H1 (cell line): ENCODE measurements at regions not wholly inside any gene's neighbourhood (a gene's known extent, or its start where the extent isn't known, plus 50 kb on each side); places are given as distances from the start of the nearest gene placed in this dataset.

Experiments used
- CTCF ChIA-PET: fragments of 300-600 bp; sonication (Branson Sonifier 250); formaldehyde crosslinking; loops from one replicate; lab custom pipeline; 2021; ENCODE audit not compliant: partially characterized antibody; lab: Charles Lee
- POLR2A ChIA-PET: fragments of 300-600 bp; sonication (Branson Sonifier 250); formaldehyde crosslinking; loops from one replicate; lab custom pipeline; 2021; ENCODE audit warnings: inconsistent platforms; ENCODE audit not compliant: partially characterized antibody; lab: Charles Lee
- DNase-seq, 2 experiments: peaks; one replicate each; pipeline versions ENCODE4 v3.0.0 to v3.0.0-alpha.2; 2010 to 2022; ENCODE audit warnings: low spot score in 2 of 2, low read depth in 1 of 2, mixed read lengths in 1 of 2
- FAIRE-seq: peaks from 2 replicates; lab custom pipeline; 2011; peaks lifted over from hg19 to GRCh38; lab: Jason Lieb, UNC
- H2AFZ ChIP-seq: 2 replicates; pipeline ENCODE4 v1.8.1; 2012; ENCODE audit warnings: low read length, inconsistent platforms
- H2AK5ac ChIP-seq: 2 replicates; pipeline ENCODE4 v1.6.1; 2013; ENCODE audit warnings: low read depth, low read length
- H2BK120ac ChIP-seq: replicated peaks from 2 replicates; pipeline ENCODE3; 2013; ENCODE audit warnings: low read depth, low read length, inconsistent platforms
- H2BK12ac ChIP-seq: 2 replicates; pipeline ENCODE4 v1.6.1; 2013; ENCODE audit warnings: low read depth, low read length
- H2BK15ac ChIP-seq: 2 replicates; pipeline ENCODE4 v1.6.1; 2013; ENCODE audit warnings: low read length
- H2BK20ac ChIP-seq: 2 replicates; pipeline ENCODE4 v1.6.1; 2013; ENCODE audit warnings: low read length
- H2BK5ac ChIP-seq: 2 replicates; pipeline ENCODE4 v1.6.1; 2013; ENCODE audit warnings: low read depth, low read length
- H3K14ac ChIP-seq: 2 replicates; pipeline ENCODE4 v1.6.1; 2013; ENCODE audit warnings: inconsistent platforms; ENCODE audit not compliant: insufficient read length
- H3K18ac ChIP-seq: 2 replicates; pipeline ENCODE4 v1.6.1; 2013; ENCODE audit warnings: low read length; ENCODE audit errors: extremely low read depth
- H3K23ac ChIP-seq: 2 replicates; pipeline ENCODE4 v1.6.1; 2013; ENCODE audit warnings: inconsistent platforms; ENCODE audit not compliant: insufficient read length
- H3K23me2 ChIP-seq: 2 replicates; pipeline ENCODE4 v1.6.1; 2013; ENCODE audit warnings: low read depth, low read length
- H3K27ac ChIP-seq: 2 replicates; pipeline ENCODE4 v1.6.1; 2011; ENCODE audit warnings: low read depth, low read length, inconsistent platforms
- H3K27me3 ChIP-seq, 4 experiments: replicated peaks in 1 of 4; 1 replicate in 1 of 4; 2 replicates in 3 of 4; pipeline versions ENCODE4 v1.6.1 to v1.8.1; 2011 to 2013; ENCODE audit warnings: low read length in 3 of 4, mild to moderate bottlenecking in 3 of 4, inconsistent platforms in 2 of 4, mixed read lengths in 2 of 4, moderate library complexity in 1 of 4; ENCODE audit not compliant: control insufficient read depth in 3 of 4, insufficient read depth in 3 of 4; ENCODE audit errors: extremely low read depth in 1 of 4
- H3K36me3 ChIP-seq, 4 experiments: 2 replicates each; pipeline versions ENCODE4 v1.6.1 to v1.8.1; 2011 to 2013; ENCODE audit warnings: mild to moderate bottlenecking in 4 of 4, low read length in 3 of 4, moderate library complexity in 2 of 4, control low read depth in 1 of 4, inconsistent platforms in 1 of 4; ENCODE audit not compliant: insufficient read depth in 4 of 4, control insufficient read depth in 2 of 4
- H3K4ac ChIP-seq: replicated peaks from 2 replicates; pipeline ENCODE3; 2013; ENCODE audit warnings: low read length, low read depth, mixed read lengths, inconsistent platforms; ENCODE audit not compliant: insufficient read length
- H3K4me1 ChIP-seq, 4 experiments: replicated peaks in 1 of 4; 1 replicate in 1 of 4; 2 replicates in 3 of 4; pipeline versions ENCODE4 v1.6.1 to v1.8.1; 2011 to 2013; ENCODE audit warnings: low read length in 3 of 4, inconsistent platforms in 2 of 4, mixed read lengths in 1 of 4; ENCODE audit not compliant: insufficient read depth in 4 of 4, control insufficient read depth in 3 of 4
- H3K4me2 ChIP-seq, 2 experiments: 2 replicates each; pipeline versions ENCODE4 v1.6.1 to v1.8.1; 2011 to 2013; ENCODE audit warnings: low read depth in 2 of 2, low read length in 2 of 2, control low read depth in 1 of 2, inconsistent platforms in 1 of 2, mild to moderate bottlenecking in 1 of 2; ENCODE audit not compliant: insufficient read depth in 1 of 2
- H3K4me3 ChIP-seq, 4 experiments: fragments of 200-600, 300-600 bp in 1 of 4; sonication (generic), shearing (Covaris generic), sonication (Bioruptor Twin) in 1 of 4; 2 replicates each; pipeline versions ENCODE4 v1.5.1 to v1.8.1; 2011 to 2016; ENCODE audit warnings: low read length in 4 of 4, low read depth in 3 of 4, control low read depth in 2 of 4, inconsistent platforms in 2 of 4, mild to moderate bottlenecking in 2 of 4, mixed read lengths in 1 of 4, moderate library complexity in 1 of 4; ENCODE audit not compliant: insufficient read depth in 2 of 4; ENCODE audit errors: extremely low read depth in 1 of 4
- H3K56ac ChIP-seq: replicated peaks from 2 replicates; pipeline ENCODE3; 2013; ENCODE audit warnings: low read depth, mild to moderate bottlenecking, mixed read lengths, low read length, inconsistent platforms; ENCODE audit not compliant: insufficient read length
- H3K79me1 ChIP-seq: 2 replicates; pipeline ENCODE4 v1.6.1; 2013; ENCODE audit warnings: low read depth, low read length, control low read depth
- H3K79me2 ChIP-seq, 2 experiments: 2 replicates each; pipeline versions ENCODE4 v1.6.1 to v1.8.1; 2012 to 2013; ENCODE audit warnings: low read length in 2 of 2, mild to moderate bottlenecking in 2 of 2, inconsistent platforms in 1 of 2; ENCODE audit not compliant: insufficient read depth in 2 of 2, control insufficient read depth in 1 of 2
- H3K9ac ChIP-seq, 4 experiments: replicated peaks in 1 of 4; 1 replicate in 1 of 4; 2 replicates in 3 of 4; pipeline versions ENCODE4 v1.6.1 to v1.8.1; 2011 to 2013; ENCODE audit warnings: low read depth in 3 of 4, low read length in 3 of 4, control low read depth in 2 of 4, mild to moderate bottlenecking in 2 of 4, moderate library complexity in 2 of 4, inconsistent platforms in 1 of 4; ENCODE audit errors: extremely low read depth in 1 of 4
- H3K9me3 ChIP-seq, 2 experiments: 2 replicates each; pipeline versions ENCODE4 v1.6.1 to v1.8.1; 2012 to 2013; ENCODE audit warnings: mild to moderate bottlenecking in 2 of 2, moderate library complexity in 2 of 2, control low read depth in 1 of 2, inconsistent platforms in 1 of 2, low read depth in 1 of 2, low read length in 1 of 2, mixed read lengths in 1 of 2; ENCODE audit not compliant: insufficient read depth in 2 of 2
- H4K20me1 ChIP-seq, 2 experiments: replicated peaks in 1 of 2; 2 replicates each; pipeline versions ENCODE3 to v1.8.1; 2011 to 2013; ENCODE audit warnings: inconsistent platforms in 2 of 2, low read length in 2 of 2, mild to moderate bottlenecking in 1 of 2; ENCODE audit not compliant: insufficient read depth in 2 of 2, control insufficient read depth in 1 of 2
- H4K5ac ChIP-seq: 2 replicates; pipeline ENCODE4 v1.6.1; 2013; ENCODE audit warnings: low read length, low read depth, mixed read lengths, inconsistent platforms; ENCODE audit not compliant: insufficient read length
- H4K8ac ChIP-seq: 2 replicates; pipeline ENCODE4 v1.8.0; 2013; ENCODE audit warnings: mild to moderate bottlenecking, moderate library complexity, low read length, inconsistent platforms; ENCODE audit not compliant: insufficient read depth; ENCODE audit errors: extremely low read depth
- H4K91ac ChIP-seq: replicated peaks from 2 replicates; pipeline ENCODE3; 2013; ENCODE audit warnings: low read length, mixed read lengths, inconsistent platforms; ENCODE audit not compliant: insufficient read length
- CBX8 ChIP-seq: fragments of 300-800, 300-1000 bp; sonication (generic); IDR thresholded peaks from 2 replicates; pipeline ENCODE4 v1.7.1; 2016; ENCODE audit warnings: low read depth, low read length, borderline replicate concordance
- HDAC2 ChIP-seq, 2 experiments: fragments of 300-600 bp in 1 of 2; sonication (generic) in 1 of 2; IDR thresholded peaks; 2 replicates each; pipeline ENCODE4 v1.6.1; 2011 to 2012; ENCODE audit warnings: low read depth in 2 of 2, low read length in 2 of 2, mild to moderate bottlenecking in 2 of 2, moderate library complexity in 2 of 2, borderline replicate concordance in 1 of 2, inconsistent platforms in 1 of 2
- HDAC6 ChIP-seq: IDR thresholded peaks from one replicate; pipeline ENCODE4 v1.7.1; 2012; ENCODE audit warnings: low read depth, mild to moderate bottlenecking, inconsistent platforms, low read length, moderate library complexity
- WGBS, 2 experiments: shearing (Covaris generic) in 1 of 2; methylation state at CpG; one replicate each; pipeline versions ENCODE4 v1.1.6 to v1.1.7; 2013 to 2015; ENCODE audit warnings: low lambda C conversion rate in 2 of 2, mixed read lengths in 2 of 2, inconsistent platforms in 1 of 2, low coverage in 1 of 2, missing lambda C conversion rate in 1 of 2; ENCODE audit not compliant: insufficient replicate concordance in 2 of 2, insufficient coverage in 1 of 2, insufficient read length in 1 of 2; ENCODE audit errors: extremely low coverage in 1 of 2, missing lambda C conversion rate in 1 of 2; 5-methylcytosine and 5-hydroxymethylcytosine counted together

DNA sequence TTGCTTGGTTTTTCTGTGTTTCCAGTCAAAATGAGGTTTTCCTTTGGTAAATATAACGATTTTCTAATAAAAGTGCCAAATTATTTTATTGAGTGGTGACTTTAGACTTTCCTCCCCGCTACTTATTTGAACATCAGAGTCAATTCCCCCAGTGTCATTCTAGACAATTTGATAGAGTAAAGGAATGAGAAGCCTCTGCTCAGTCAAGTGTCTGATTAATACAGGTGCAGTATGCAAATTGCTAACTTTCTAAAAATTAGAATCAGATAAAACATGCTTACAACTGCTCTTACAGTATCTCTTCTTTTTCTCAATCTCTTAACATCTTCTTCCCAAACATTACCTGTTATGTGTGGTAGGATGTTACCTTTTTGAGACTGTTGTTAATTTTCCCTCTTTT, 148.7 kb downstream of the CD83 start:
- H3K18ac ChIP-seq = no peak overlapping the region
- H3K14ac ChIP-seq = no peak overlapping the region
- H3K4me3 ChIP-seq = no peak overlapping the region
- H3K56ac ChIP-seq = no peak overlapping the region
- no peak overlapping the region for H2AK5ac ChIP-seq
- H3K4me2 ChIP-seq = no peak overlapping the region
- no peak overlapping the region for H4K91ac ChIP-seq
- H2BK120ac ChIP-seq = no peak overlapping the region
- H4K5ac ChIP-seq = no peak overlapping the region
- ChIA-PET POLR2A (no interaction called here), CTCF (interaction anchor here (1.1 to 2.2 kb wide), 4 partner anchors 17 to 104 kb away, joined by 3 to 8 read pairs (median 4); no protein-coding TSS in a partner anchor)
- H2AFZ ChIP-seq = no peak overlapping the region
- H4K20me1 ChIP-seq = no peaks in the 10 kb centered on the region
- H3K9me3 ChIP-seq = peaks cover 7 to 10% of the 10 kb centered on the region in 2 experiments; a peak in 3 of 4 replicates
- DNase-seq (no peak), FAIRE-seq (no peak)
- H3K27ac ChIP-seq = no peak overlapping the region
- no peak overlapping the region for H3K23ac ChIP-seq
- WGBS, 2 experiments = 87% methylated on average over 2 of the region's 2 CpGs; no CpG with 5 or more reads in 1 of the 2 experiments
- H3K9ac ChIP-seq = no peak overlapping the region
- H4K8ac ChIP-seq = no peak overlapping the region
- H3K4ac ChIP-seq = no peak overlapping the region
- H3K36me3 ChIP-seq = no peaks in the 10 kb centered on the region; a peak in 1 of 8 replicates
- H3K79me1 ChIP-seq = no peaks in the 10 kb centered on the region
- H3K27me3 ChIP-seq = no peaks in the 10 kb centered on the region
- H2BK12ac ChIP-seq = no peak overlapping the region
- no peaks in the 10 kb centered on the region; the same call in 1 of the 2 replicates for H3K23me2 ChIP-seq
- H2BK15ac ChIP-seq = no peak overlapping the region
- no peak overlapping the region for H2BK5ac ChIP-seq
- no peak overlapping the region for H2BK20ac ChIP-seq
- H3K4me1 ChIP-seq = peaks cover 0 to 3% (median 0%) of the 10 kb centered on the region in 4 experiments; a peak in 2 of 7 replicates
- no peaks in the 10 kb centered on the region for H3K79me2 ChIP-seq
- no peak for TF ChIP-seq CBX8
- TF ChIP-seq HDAC2 (IDR thresholded peaks at IDR 0.05; ENCODE audit: borderline replicate concordance in 1 of 2, low read depth in 2 of 2, low read length in 2 of 2) = no peak
- no peak for TF ChIP-seq HDAC6
